NCI-H2081 treated with DMSO at 0.1 percent for 48 hours (cell line): ENCODE measurements at regions not wholly inside any gene's neighbourhood (a gene's known extent, or its start where the extent isn't known, plus 50 kb on each side); places are given as distances from the start of the nearest gene placed in this dataset.
"Not testable (repeated sequence)": the region's sequence is repeated elsewhere in the genome, so short reads cannot be mapped to it uniquely, and the experiment has no call there.

Experiments
- DNase-seq: peaks from one replicate; lab custom pipeline; 2025; lab: John Stamatoyannopoulos, UW

DNA sequence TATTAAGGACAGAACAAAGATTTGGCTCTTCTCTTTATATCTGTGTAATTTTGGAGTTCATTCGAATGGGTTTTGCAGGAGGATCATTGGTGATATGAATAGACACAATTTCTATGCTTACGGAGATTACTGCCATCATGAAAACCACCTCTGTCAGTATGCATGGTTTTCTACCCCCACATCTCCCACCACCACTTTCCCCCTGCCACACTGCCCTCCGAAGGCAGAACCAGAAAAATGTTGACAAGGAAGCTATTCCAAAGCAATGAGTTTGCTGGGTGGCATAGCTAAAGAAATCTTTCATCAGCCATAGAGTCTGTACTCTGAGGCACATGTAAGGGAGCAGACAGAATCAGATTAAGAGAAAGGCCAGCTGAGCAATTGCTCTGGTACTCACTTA lies 567.3 kb upstream of the ACTRT1 start:
- DNase-seq = no peak

DNA sequence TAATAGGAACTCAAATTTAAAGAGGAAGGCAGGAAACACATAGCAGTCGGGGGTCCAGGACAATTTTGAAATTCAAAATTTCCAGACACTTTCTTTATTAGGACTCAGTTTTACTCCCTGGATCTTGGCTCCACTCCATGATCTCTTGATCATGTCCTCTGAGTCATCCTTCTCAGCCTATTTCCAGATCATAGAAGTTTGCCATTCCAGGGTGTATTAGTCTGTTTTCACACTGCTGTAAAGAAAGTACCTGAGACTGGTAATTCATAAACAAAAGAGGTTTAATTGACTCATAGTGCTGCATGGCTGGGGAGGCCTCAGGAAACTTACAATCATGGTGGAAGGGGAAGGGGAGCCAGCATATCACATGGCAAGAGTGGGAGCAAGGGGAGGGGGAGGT lies 564.7 kb upstream of the ACTRT1 start:
- DNase-seq = no peak

DNA sequence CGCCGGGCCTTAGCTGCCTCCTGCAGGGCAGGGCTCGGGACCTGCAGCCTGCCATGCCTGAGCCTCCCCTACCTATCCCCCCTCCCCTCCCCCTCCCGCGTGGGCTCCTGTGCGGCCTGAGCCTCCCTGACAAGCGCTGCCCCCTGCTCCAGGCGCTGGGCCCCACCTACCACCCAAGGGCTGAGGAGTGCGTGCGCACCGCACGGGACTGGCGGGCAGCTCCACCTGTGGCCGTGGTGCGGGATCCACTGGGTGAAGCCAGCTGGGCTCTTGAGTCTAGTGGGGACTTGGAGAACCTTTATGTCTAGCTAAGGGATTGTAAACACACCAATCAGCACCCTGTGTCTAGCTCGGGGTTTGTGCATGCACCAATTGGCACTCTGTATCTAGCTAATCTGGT lies 554.6 kb upstream of the ACTRT1 start:
- DNase-seq = not testable (repeated sequence)

DNA sequence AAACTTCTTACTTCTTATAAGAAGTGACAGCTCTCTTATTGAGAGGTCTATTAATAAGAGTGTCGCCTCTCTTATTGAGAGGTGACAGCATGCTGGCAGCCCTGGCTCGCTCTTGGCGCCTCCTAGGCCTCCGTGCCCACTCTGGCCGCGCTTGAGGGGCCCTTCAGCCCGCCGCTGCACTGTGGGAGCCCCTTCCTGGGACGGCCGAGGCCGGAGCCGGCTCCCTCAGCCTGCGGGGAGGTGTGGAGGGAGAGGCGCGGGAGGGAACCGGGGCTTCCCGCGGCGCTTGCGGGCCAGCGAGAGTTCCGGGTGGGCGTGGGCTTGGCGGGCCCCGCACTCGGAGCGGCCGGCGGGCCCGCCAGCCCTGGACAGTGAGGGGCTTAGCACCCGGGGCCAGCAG lies 554.2 kb upstream of the ACTRT1 start:
- DNase-seq = not testable (repeated sequence)

DNA sequence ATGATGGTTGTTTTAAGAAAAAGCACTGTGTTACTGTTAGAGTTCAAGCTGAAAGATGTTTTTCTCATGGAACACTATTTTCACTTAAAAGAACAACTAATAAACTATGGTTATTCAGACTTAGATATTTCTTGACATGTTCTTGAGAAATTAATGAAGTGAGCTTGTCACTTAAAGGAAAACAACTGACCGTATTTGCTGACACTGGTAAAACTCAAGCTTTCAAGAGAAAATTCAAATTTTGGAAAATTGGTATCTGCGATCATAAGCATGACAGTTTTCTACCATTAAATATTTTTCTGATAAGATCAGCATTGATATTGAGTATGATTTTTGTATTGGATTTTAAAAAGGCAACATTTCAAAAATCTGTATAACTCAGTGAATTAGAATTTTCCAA lies 549.5 kb upstream of the ACTRT1 start:
- DNase-seq = no peak

DNA sequence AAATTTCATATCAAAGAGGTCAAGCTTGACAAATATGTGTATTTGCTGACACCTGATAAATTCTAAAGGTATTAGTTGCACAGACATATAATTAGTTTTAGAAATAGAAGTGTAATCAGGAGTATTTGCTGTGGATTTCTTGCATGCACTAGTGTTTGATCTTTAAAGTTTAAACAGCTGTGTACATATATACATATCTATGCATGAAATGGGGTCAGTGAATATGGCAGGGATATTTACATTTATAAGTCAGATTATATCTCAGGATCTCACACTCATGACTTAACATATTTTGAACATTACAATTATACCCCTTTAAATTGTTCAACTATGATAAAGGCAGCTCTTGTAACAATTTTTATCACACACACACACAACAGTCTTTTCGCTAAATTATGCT lies 547.4 kb upstream of the ACTRT1 start:
- DNase-seq = peak; percentile 66

DNA sequence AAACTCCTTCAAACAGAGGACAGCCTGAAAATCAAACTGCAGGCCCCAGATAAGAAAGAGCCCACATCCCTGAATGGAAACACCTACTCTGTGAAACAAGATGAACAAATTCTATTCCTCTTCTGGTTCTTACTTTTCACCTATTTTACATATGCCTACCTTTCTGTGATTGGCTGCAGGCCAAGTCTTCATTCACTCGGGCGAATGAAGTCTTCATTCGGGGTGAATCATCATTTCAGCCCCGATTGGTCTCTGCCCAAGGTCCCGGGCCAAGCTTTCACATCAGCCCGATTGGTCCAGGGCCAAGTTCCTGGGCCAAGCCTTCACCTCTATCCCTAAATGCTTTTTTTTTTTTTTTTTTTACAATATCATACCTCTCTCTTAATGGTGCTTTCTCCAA lies 529.8 kb upstream of the ACTRT1 start:
- DNase-seq = no peak

DNA sequence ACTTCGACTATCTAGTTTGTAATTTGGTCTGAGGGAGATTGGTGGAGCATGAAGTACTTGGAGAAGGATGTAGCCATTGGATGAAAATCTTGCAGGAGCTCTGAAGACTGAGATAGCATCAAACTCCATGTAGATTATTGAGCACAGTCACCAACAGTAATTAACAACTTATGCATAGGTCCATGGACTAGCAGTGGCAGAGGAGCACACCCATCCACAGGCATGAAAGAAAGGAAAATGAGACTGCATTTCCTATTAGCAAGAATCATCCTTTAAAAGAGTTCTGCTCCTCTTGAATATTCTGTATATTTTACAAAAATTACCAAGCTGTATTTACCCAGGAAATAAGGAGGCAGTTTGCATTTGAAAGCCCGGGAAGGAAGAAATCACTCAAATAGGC lies 529.4 kb upstream of the ACTRT1 start:
- no peak for DNase-seq

DNA sequence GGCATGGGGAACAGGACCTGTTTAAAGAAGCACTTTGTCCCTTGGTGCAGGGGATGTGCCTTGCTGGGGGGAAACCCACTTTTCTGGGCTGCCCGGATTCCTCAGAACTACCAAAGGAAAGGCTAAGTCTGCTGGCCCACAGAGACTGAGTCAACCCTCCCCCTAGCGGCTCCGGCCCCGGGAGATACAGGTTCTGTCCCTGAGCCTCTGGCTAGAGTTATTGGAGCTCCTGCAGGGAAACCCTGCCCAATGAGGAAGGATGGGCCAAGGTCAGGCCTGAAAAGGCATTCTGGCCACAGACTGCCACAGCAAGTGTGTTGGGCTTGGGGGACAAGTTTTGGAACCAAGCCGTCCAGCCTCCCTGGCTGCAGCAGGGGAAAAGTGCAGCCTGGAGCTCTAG lies 490.9 kb upstream of the ACTRT1 start:
- DNase-seq = no peak

DNA sequence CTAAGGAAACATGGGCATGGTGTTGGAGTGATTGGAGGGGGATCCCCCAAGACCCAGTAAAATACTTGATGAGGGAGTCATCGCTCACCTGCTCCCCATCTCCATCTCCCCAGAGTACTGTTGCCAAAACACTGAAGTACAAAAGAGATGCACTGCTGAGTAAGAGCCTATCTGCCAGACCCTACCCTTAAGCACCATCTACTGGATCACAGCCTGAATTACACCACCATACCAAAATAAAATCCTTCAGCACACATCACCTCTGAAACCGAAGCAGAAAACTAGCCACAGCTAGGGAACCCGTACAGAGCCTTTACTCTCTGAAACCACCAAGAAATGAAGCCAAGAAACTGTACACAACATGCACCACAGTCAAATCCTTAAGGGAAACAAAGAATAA lies 466.3 kb upstream of the ACTRT1 start:
- peak; percentile 2 for DNase-seq

DNA sequence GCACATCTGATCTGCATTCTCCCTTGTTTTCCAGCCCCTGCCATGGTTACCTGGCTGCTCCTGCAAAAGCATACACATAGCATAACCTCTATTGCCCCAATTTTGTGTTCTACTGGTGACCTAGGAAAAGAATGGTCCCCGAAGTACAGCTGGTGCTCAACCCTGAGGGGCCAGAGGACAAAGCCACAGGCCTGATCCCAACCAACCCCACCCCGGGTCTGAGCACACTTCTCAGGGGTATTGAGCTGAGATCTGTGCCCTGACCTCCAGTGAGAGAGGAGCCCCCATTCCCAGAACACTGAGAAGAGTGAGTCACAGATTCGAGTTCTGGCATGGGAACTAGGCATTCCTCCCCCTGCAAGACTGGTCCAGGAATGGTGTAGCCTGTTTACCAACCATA lies 465.5 kb upstream of the ACTRT1 start:
- DNase-seq = no peak

DNA sequence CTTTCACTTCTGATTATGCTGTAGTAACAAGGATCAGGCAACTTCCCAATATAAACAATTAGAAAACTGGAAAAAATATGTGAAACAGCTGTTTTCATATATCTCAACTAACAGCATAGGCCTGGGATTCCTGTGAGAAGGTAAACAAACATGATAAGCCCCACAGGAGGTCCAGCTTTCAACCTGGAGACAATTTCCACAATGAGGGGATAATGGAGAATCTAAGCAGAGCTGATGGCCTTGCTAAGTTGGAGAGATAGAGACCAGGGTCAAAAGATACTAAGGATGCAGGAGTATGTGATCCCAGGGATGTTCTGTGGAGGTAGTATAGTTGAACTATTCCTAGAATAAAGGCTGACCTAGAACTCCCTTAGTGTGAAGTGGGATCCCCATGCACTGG lies 452.3 kb upstream of the ACTRT1 start:
- no peak for DNase-seq

DNA sequence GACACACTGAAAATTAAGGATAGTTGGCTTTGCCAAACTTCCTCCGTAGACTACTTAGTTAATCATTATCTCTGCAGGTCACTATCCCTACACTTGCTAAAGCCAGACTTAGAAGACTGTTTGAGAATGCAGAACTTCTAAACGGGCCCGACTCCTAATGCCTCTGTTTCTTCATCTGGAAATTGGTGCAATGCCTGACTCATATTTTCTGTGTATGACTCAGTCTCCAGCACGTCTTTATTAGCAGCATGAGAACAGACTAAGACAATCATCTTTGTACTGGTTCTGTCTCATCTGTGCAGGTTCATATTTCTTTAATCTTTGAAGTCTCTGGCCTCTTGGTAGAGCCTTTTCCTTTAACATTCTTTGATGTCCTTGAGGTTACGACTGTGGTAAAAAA lies 411.9 kb upstream of the ACTRT1 start:
- no peak for DNase-seq

DNA sequence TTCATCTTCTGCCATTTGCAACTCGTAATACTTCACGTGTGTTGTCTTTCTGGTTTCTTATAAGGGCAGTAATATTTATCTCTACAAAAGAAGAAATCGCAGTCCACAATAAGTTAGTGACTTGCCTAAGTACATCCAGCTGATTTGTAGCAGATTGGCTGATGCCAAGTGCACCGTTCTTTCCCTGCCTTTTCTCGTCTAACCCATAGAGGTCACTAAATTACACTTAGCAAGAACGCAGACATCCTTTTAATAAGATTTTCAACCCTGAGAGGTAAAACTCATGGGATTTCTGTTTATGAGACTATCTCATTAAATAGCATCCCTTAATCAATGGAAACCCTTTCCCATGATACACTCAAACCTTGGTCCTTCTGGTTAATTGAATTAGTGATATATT lies 408.6 kb upstream of the ACTRT1 start:
- no peak for DNase-seq

DNA sequence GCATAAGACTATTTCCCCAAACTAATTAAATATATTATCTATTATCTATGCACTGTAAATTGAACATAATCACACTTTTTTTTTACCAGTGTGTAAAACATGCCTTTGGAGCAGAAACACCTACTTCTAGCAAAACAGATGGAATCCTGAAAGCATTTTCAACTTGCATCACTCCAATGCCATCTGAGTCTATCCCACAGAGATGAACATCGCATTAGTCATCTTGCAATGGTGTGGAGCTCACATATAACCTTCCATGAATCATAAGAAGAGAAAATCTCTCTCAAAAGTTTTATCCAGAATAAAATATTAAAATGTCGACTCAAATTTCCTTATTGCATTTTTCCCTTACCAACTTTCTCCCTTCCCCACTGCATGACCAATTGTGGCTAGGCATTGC lies 406.7 kb upstream of the ACTRT1 start:
- DNase-seq = no peak

DNA sequence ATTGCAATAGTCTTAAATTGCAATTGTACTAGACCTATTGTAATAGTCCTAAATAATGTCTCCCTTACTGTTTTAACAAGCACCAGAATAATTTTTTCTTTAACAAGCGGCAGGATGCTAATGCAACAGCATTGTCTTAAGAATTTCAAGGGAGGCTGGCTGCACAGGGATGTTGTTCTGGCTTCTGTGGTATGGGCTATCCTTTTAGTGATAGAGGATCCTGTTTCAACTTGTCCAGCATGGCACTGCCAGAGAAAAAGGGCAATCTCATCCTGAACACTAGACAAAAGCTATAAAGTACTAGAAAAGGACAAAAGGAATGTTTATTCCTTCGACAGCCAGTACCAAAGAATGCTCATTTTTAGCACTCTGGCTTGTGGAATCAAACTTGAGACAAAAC lies 405.5 kb upstream of the ACTRT1 start:
- DNase-seq = no peak

DNA sequence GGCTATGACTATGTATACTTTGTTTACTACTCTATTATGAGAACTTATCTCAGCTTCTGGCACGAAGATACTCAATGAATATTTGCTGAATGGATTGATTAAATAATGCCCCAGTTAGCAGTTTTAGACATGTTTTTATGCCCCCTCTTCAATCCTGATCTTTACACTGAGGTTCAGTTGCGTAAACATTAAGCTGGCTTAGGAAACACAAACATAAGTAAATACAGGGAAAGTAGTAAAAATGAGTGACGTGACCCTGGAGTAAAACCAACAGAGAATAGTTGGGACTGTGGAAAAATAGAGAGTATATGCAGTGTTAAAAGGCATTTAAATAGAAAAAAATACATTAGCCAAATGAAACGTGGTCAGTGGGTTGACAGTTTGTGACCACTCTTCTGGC lies 387.0 kb upstream of the ACTRT1 start:
- DNase-seq = no peak

DNA sequence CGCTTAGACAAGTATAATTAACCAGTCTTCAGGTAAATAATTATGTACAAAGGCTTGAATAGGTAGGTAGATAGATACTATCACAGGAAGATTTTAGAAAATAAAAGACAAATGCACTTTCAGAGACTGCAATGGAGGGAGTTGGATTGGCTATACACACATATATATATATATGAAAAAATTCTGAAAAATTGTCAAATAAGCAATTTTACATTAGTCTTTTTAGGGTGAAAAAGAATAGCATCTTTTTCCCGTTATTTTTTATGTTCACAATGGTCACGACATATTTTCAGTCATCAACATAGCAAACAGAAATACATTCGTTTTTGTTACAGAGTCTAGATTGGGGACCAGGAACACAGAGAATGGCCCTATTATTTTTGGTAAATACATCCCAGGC lies 385.9 kb upstream of the ACTRT1 start:
- DNase-seq = no peak

DNA sequence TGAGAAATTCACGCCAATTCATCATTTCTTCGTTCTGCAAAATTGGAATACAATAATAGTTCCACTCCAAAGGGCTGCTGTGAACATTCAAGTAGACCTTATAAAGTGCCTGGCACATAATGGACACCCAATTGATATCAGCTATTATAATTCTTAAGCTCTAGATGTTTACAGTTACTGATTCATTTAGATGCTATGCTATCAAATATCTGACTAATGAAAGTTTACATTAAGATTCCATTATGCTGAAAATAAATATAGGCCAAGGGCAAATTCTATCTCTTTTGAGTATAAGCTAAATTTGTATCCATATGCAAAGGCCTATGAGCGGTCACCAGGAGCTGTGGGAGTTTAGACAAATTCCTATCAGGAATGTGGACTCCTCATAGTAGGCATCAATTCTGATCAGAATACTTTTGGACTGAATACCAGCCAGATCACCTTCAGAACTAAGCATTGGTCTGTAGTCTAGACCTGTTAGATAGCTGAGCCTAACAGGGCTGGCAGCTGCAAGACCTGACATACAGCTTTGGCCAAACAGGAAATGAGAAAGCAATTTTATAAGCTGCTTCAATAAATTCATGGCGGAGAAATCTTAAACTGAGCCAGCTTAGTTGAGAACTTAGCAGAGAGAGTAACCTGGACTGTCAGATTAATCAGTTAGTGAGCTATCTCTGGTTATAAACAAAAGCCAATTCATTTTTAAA lies 384.3 kb upstream of the ACTRT1 start:
- no peak for DNase-seq

DNA sequence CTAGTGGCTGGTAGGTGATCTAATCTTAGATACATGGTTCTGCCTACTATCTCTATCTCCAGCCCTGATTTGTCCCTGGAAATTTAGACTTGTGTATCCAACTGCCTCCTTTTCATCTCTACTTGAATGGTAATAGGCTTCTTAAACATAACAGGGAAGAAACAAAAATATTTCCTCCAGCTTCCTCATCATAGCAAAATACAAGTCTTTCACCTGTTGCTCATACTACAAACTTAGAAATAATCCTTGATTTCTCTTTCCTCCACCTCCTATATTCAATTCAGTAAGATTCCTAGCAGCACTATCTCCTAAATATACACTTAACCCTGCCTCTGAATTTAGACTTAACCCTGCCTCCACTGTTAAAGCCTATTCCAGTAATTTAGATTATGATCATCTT lies 373.3 kb upstream of the ACTRT1 start:
- DNase-seq = no peak

DNA sequence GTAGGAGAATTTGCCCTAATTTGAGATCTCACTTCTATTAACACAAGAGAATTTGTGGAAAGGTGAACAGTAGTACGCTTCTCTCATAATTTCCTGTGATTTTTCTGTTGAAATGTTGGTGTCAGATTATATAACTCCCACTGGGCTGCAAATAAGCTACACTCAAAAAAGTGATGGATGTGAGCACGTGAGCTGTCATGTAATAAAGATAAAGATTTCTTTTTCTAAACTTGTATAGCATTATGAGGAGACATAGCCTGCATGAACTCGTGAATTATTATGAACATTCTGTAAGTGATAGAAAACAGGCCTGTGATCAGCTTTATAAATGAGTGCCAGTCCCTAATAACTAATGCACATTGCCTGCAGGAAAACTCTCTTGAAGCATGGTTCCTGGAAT lies 356.6 kb upstream of the ACTRT1 start:
- no peak for DNase-seq

DNA sequence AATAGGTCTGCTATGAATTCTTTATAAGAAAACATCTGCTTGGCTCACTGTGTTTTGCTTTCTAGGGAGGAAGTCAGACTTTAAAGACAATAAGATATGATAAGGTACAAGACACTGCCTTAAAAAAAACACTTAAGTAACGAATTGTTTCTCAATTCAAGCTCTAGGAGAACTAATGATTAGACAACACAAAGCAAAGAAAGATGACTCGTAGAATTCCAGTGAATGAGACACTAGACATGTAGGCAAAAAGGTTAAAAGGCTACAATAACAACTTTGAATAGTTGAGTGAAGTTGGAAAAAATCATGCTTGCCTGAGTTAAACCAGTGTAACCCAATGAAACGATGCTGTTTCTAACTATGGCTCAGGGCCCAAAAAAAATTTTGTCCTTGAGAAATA lies 344.4 kb upstream of the ACTRT1 start:
- DNase-seq = no peak

DNA sequence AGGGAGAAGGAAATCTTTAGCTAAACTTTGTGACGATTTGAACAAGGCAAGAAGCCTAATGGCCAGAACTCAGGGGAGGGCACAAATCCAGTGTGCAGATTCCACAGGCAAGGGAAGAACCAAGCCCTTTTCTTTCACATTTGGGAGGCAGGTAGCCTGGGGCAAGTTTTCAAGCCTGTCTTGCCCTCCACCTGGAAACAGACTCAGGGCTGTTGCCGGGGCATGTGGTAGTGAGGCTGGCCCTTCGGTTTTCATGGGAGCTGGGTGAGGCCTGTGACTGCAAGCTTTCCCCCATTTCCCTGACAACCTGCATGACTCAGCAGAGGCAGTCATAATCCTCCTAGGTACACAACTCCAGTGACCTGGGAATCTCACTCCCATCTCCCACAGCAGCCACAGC lies 331.6 kb upstream of the ACTRT1 start:
- DNase-seq = not testable (repeated sequence)

DNA sequence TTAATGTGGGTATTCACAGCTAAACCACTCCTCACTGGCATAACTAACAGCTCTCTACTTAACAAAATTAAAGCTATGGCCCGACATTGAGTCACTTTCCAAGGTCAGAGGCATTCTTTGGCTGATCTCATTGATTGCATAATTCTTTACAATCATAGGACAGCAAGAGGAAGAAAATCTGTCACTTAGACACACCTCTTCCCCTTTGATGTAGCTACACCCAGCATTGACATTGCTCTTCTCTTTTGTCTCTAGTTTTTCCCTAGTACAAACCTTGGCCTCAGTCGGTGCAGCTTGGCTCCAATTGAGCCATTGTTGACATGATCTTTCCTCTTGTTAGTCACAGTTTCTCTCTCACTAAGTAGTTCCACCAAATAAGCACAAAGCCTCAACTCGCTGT lies 313.3 kb upstream of the ACTRT1 start:
- DNase-seq = no peak

DNA sequence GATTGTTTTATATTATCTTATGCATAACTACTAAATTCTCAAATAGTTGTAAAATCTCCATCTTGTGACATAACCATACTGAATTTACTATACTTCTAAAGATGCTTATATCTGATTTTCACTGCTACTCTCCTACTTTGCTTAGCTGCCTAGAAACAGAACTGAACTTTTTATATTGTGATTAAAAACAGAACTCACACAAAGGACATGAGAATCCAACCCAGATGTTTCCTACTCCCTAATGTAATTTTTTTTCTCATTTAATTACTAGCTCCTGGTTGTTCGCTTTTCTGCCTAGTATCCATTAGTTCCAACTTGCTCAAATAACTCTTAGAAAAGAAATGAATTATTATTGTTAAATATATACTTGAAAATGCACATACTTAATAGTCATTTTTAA lies 283.5 kb upstream of the ACTRT1 start:
- no peak for DNase-seq
